ELF-1 (cell line): ENCODE measurements at regions not wholly inside any gene's neighbourhood (a gene's known extent, or its start where the extent isn't known, plus 50 kb on each side); places are given as distances from the start of the nearest gene placed in this dataset.
"Not testable (repeated sequence)": the region's sequence is repeated elsewhere in the genome, so short reads cannot be mapped to it uniquely, and the experiment has no call there.

Experiments used
- DNase-seq: peaks from one replicate; pipeline ENCODE4 v3.0.0-alpha.2; 2016; ENCODE audit warnings: low read depth, low spot score

DNA sequence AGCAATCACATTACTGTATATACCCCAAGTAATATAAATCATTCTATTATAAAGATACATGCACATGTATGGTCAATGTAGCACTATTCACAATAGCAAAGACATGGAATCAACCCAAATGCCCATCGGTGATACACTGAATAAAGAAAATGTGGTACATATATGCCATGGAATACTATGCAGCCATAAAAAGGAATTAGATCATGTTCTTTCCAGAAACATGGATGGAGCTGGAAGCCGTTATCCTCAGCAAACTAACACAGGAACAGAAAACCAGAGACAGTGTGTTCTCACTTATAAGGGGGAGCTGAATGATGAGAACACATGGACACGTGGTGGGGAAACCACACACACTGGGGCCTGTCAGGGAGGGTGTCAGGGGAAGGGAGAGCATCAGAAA, 1180.9 kb downstream of the REEP3 start:
- not testable (repeated sequence) for DNase-seq

DNA sequence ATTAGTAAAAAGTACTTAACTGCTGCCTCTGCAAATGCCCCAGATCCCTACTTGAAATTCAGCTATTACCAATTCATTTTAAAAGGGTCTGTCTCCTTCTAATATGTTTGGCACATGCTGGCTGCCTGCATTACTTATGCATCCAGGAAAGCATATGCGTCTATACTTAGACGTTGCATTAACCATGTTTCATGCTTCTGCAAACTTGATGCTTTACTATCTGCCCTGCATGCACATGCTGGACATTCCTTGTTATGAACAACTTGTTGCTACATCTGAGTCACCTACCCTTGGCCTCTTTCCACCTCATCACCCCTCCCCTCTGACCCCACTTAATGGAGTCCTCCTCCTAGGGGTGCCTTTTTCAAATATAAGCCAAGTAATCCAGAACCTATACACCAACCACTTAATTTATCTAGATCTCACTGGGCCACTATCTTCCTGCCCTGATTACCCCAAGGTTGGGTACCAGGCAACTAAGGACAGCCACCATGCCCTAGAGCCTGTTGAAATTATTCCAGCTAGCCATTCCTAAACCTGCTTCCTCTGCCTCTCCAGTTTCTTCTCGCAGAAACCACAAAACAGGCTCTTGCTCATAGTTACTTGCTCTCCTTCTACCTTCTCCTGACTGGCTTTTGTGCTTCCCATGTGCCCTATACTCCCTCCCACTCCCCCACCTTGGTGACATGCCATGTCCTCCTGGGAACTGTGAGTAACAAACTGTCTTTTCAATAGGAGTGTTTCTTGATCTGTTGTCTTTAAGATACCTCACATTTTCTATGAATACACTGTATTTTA, 1187.9 kb downstream of the REEP3 start:
- DNase-seq = no peak

DNA sequence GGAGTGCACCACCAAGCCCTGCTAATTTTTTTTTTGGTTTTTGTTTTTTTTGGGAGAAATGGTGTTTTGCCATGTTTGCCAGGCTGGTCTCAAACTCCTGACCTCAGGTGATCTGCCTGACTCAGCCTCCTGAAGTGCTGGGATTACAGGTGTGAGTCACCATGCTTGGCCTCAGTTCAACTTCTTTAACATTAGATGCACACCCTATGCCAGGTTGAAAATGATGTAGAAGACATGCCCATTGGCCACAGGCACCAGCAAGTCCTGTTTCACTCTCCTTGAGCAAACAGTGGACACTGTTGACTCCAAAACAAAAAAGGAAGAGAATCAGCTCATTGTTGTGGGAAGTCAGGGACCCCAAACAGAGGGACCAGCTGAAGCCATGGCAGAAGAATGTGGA, 1205.3 kb downstream of the REEP3 start:
- no peak for DNase-seq

DNA sequence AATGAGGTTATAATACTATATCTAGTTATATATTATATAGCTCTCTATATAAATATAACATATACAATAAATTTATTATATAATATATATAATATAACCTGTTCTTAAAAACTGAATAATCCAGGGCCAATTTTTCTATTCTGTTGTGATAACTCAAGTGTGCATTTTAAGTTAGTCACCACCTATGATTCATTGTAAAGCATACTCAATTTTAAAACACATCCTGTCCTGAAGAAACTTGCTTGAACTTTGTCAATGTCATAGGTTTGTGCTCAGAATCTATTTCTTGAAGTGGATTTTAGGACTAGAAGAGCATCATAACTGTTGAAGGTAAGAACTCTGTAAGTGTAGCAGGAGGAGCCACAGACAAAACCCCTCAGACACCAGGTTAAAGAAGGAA, 1209.8 kb downstream of the REEP3 start:
- DNase-seq = no peak

DNA sequence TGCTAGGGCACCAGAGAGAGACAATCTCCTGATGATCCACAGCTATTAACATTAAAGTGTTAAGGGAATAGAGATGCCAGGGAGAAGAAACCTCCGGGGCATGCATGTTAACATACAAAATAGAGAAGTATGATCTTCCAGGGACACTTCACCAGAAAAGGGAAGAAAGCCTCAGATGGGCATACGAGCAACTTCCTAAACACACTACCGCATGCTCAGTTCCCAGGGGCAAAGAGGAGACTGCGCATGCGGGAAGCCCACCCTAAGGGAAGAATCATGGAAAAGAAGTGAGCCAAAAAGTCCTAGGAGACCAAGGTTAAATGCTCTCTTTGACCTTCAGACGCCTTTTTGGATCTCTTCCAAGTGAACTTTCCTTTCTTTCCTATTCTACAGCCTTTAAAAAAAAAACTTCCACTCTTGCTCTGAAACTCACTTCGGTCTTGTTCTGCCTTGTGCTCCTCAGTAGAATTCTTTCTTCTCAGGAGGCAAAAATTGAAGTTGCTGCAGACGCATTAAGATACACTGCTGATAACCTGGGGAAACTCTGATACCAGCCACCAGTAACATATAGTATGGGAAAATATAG, 1211.3 kb downstream of the REEP3 start:
- DNase-seq = no peak

DNA sequence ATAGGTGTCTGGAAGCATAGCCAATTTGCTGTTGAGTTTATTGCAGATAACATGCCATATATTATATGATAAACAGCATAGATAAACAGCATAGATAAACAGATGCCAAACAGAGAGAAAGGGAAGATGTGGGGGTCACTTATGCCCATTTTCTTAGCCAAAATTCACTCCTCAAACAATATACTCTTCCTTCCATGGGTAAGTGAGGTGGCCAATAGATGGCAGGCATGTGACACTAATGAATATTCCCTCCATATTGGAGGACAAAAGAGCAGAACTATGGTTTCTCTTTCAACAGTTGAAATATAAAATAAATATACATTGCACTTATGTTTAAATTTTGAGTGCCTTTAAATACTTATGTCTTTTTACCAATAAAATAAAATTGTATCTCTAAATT, 1212.8 kb downstream of the REEP3 start:
- DNase-seq = no peak

DNA sequence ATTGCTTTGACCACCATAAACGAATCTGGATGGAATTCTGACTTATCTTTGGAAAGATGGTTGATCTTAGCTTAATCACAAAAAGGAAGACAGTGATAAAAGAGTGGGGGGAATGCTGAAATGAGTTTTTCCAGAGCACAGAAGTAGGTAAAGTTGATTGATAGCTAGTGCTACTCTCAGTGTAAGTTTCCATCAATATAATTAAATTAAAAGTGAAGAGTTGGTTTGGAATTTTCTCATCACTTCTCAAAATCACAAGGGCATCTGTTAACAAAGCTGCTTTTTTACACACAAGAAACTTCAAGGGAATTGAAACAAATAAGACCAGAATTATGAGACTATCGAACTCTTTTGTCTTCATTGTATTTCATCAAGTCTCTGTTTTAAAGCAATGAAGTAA, 1217.3 kb downstream of the REEP3 start:
- DNase-seq = no peak

DNA sequence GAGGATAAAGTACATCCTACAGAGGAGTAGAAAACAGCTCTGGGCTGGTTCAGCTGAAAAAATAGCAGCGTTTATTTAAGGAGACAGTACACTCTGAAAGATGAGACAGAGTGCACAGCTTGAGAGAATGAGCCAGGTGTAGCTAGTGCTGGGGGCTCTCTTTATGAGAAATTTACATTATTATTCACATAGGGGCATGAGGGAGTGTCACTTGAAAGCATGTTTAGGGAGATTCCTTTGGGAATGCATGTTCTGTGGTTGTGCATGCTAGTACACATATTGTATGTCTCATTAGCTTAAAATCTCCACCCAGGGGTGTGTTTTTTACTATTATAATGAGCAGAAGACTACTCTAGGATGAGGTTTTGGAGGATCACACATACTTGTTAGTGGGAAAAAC, 1224.4 kb downstream of the REEP3 start:
- no peak for DNase-seq

DNA sequence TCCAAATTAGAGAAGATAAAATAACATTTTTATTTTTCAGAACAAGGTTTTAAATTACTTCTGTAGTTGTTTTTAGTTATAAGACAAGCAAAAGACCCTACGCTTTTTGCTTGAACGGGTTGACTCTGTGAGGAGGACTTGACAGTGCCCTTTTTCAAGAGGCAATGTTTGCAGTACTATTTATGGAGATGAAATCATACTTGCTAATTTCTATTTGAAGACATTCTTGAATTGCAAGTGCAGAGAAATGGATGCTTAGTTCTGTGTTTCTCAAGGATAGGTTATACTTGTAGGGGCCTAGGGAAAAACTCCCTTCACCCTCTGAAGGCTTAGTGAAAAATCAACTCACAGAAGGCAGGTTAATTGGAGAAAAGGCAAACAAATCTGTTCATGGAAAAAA, 1229.5 kb downstream of the REEP3 start:
- DNase-seq = no peak

DNA sequence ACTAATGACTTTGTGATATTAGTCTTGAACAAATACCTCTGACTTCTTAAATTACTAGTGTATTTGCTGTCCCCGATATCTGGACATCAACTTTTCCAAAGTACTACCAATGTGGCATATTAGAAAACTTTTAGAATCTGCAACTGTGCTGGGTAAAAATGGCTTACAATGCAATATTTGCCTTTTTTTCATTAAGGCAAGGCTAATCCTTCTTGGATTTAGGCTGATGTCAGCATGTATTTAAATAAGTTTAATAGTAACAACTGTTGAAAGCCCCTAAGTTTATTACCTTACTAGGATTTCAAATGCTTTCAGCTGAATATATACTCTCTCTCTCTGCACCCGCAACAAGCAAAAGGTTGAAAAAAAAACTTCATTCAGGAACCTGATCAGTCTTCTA, 1232.3 kb downstream of the REEP3 start:
- no peak for DNase-seq

DNA sequence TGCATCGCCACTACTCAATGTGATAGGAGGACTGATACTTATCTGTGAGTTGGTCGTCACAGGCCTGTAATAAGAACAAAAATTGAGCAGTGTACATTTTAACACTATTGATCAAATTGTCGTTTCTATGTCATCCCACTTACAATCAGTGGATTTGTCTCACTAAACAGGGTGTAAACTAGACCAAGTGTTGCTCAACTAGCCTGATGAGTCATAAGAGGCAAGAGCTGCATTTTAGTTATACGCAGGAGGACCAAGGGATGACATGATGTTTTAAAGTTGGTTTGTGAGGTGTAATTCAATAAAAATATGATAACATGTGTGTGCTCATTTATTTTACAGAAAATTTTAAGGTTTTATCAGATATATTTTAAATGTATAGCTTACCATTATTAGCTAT, 1239.2 kb downstream of the REEP3 start:
- DNase-seq = no peak

DNA sequence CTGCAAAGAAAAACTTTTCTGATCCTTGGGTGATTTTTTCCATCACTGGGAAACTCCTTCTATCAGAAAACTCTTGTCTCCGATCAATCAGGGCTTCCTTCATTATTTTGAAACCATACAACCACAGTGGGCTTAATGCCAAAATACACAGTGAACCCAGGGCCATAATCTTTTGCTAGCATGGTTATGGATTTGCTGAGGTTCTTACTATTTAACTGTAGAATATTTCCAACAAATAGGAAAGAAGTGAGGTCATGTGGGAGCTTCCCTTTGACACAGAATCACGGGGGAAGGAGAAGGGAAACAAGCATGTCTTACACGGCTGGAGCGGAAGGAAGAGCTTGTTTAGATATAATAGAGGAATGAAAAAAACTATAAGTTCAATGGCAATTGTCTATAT, 1241.7 kb downstream of the REEP3 start:
- no peak for DNase-seq

DNA sequence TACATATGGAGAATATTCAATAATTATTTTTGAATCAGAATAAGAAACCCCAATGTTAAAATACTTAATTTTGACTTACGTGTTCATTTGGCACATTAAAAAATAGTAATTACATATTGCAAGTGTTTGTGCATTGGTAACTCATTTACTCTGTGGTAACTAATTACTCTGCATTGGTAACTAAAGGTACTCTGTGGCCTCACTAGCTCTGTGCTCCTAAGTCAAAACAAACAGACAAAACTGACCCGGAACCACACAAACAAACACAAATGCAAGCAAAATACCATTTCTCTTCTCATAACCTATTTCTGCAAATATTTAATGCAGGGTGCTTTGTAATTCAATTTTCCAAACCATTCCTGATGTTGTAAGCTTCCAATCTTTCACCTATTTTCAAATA, 1244.3 kb downstream of the REEP3 start:
- no peak for DNase-seq

DNA sequence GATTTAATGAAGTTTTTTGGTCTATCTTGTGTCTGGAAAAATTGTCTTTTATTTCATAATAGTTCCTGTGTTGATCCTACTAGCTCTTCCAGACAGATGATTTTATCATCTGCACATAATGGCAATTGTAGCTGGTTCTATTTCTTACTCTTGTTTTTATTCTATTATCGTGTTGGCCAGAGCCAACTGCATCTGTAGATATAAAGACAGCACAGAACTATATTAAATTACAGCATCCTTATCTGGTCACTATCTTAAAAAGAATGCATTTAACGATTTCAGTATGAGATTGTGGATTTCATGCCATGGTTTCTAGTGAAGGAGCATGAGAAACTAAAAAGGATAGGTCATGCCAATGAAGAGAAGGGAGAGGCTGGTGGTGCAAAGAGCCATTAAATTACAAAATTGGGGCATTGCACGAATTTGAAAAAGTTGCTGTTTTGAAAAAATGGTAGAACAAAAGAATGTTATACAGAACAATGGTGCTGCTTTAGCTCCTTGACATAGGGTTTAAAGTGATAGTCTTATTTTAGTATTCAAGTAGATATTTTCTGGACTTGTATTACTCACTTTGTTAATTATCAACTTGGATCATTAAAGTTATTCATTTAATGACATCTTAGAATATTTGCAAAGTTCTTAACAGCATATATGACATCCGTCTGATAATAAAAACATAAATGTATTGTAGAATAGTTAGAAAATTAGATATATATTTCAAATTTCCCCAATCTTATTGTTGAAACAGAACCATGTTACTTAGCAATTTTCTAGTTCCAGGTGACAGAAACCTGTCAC, 1250.3 kb downstream of the REEP3 start:
- DNase-seq = no peak

DNA sequence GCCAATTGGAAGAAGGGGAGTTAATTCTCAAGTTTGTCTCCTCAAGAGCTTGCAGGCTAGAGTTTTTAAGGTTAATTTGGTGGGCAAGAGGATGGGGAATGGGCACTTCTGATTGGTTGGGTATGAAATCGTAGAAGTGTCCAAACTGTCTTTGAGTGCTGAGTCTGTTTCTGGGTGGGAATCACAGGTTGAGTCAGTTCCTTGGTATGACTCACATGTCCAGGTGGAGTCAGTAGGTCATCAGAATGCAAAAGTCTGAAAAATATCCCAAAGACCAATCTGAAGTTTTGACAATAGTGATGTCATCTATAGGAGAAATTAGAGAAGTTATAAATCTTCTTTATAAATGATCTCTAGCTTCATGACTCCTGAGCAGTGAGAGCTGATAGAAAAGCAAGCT, 1252.2 kb downstream of the REEP3 start:
- no peak for DNase-seq

DNA sequence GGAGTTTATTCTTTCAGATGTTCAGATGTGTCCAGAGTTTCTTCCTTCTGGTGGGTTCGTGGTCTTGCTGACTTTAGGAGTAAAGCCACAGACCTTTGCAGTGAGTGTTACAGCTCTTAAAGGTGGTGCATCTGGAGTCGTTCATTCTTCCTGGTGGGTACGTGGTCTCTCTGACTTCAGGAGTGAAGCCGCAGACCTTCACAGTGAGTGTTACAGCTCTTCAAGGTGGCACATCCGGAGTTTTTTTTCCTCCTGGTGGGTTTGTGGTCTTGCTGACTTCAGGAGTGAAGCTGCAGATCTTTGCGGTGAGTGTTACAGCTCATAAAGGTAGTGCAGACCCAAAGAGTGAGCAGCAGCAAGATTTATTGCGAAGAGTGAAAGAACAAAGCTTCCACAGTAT, 1263.2 kb downstream of the REEP3 start:
- not testable (repeated sequence) for DNase-seq

DNA sequence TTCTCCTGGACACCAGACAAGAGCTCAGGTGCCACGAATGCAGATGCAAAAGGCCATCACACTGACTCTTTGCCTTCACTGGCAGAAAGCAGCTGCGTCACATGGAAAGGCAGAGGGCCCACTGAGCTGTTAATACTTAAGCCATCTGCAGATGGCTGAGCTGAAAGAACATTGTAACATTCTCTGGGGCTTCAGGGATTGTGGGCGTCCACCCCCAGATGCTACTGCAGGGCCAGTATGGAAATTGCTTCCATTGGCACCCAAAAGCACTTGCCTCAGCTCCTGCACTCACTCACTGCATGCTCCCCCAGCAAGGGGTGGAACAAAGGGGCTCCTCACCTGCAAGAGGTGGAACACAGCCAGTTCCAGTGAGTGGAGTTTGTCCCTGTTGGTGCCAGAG, 1264.6 kb downstream of the REEP3 start:
- DNase-seq = no peak

DNA sequence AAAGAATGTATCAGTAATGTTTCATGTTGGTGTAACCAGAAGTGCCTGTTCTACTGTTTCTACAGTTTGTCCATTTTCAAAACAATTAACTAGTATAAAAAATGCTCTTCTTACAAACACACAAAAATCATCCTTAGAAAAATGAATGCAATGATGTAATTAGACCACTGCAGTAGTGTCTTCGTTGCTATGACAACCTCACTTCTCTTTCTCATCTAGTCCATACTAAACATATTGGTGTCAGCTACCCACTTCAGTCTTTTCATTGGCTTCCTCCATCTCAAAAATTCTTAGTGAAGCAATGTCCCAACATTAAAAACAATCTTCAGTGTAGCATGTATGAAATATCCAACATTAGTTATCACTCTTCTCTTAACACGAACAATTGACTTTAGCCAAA, 1265.8 kb downstream of the REEP3 start:
- DNase-seq = no peak

DNA sequence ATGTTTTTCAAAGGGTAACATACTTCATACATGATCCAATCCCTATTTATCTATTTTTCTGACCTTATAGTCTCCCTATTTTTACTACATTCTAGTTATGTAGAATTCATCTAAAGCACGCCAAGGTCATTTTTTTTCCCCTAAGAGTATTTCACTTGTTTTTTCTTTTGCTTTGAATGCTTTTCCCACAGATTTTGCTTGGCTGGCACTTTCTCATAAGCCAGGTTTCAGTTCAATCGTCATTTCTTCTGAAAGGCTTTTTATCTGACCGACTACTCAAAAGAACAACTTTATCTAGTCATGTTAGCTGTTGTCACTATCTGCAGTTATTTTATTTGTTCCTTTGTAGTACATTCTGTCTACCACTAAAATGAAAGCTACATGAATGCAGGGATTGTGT, 1274.6 kb downstream of the REEP3 start:
- no peak for DNase-seq

DNA sequence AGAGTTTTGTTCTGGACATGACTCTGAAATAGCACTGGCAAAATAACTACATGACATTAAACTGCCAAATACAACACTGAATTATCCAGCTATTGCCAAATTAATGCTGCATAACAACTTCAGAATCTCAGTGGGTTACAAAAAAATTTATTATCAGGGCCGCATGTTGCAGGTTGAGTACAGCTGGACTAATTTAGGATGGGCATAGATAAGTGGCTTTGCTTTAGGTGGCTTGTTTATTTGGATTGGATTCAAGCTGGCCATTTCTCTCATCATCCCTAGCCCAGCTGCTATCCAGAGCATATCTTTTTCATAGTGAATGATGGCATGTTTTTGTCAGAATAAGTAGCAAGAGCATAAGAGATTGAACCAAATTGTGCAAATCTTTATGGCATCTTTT, 1277.1 kb downstream of the REEP3 start:
- no peak for DNase-seq

DNA sequence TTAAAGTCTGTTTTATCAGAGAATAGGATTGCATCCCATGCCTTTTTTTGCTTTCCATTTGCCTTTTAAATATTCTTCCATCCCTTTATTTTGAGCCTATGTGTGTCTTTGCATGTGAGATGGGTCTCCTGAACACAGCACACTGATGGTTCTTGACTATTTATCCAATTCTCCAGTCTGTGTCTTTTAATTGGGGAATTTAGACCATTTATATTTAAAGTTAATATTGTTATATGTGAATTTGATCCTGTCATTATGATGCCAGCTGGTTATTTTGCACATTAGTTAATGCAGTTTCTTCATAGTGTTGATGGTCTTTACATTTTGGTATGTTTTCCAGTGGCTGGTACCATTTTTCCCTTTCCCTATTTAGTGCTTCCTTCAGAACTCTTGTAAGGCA, 1287.0 kb downstream of the REEP3 start:
- DNase-seq = not testable (repeated sequence)

DNA sequence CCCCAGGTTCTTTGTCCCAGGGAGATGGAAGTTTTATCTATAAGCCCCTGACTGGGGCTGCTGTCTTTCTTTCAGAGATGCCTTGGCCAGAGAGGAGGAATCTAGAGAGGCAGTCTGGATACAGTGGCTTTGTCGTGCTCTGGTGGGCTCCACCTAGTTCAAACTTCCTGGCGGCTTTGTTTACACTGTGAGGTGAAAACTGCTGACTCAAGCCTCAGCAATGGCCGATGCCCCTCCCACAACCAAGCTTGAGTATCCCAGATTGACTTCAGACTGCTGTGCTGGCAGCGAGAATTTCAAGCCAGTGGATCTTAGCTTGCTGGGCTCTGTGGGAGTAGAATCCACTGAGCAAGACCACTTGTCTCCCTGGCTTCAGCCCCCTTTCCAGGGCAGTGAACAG, 1288.8 kb downstream of the REEP3 start:
- DNase-seq = peak; percentile 86

DNA sequence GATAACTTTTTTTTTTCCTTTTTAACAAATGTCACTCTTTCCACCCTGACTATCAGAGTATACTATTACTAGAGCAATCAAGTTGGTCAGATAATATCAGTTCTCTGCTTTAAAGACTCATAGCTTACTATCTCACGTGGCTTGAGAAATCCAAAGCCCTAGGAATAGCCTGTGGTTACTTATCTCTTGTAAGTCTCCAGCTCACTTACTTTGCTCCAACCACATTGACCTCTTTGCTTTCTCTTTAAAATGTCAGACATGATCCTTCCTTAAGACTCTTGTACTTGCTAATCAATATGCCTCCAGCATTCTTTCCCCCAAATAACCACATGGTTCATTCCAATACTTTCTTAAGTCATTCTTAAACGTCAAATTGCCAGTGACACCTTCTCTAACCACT, 1292.2 kb downstream of the REEP3 start:
- DNase-seq = no peak
